OCI-LY7 (cell line): ENCODE measurements at regions not wholly inside any gene's neighbourhood (a gene's known extent, or its start where the extent isn't known, plus 50 kb on each side); places are given as distances from the start of the nearest gene placed in this dataset.

Experiments used
- BruUV-seq: library from RNA; stranded (reverse); fragments of 400-500 nt; replicated peaks from 2 replicates; lab custom pipeline; 2021; lab: Mats Ljungman, UMichigan
- CTCF ChIA-PET: fragments of 300-600 bp; sonication (Branson Sonifier 250); formaldehyde crosslinking; loops from one replicate; lab custom pipeline; 2022; ENCODE audit warnings: antibody characterized with exemption; ENCODE audit not compliant: unreplicated experiment; lab: Charles Lee
- POLR2A ChIA-PET: fragments of 300-600 bp; sonication (Branson Sonifier 250); formaldehyde crosslinking; loops from one replicate; lab custom pipeline; 2022; ENCODE audit warnings: antibody characterized with exemption; lab: Charles Lee
- DNase-seq: peaks from one replicate; pipeline ENCODE4 v3.0.0-alpha.2; 2015; ENCODE audit warnings: low spot score
- H2AFZ ChIP-seq: fragments of 200-600 bp; sonication (generic), shearing (Covaris generic); 2 replicates; pipeline ENCODE4 v1.6.1; 2014; ENCODE audit warnings: mild to moderate bottlenecking, antibody characterized with exemption, low read length, moderate library complexity
- H3K27ac ChIP-seq: fragments of 200-600 bp; sonication (generic); 2 replicates; pipeline ENCODE4 v1.5.1; 2014; ENCODE audit warnings: mixed run types, low read depth, mild to moderate bottlenecking, moderate library complexity, low read length, inconsistent platforms; ENCODE audit not compliant: poor library complexity, severe bottlenecking
- H3K36me3 ChIP-seq: fragments of 200-600 bp; sonication (generic); 2 replicates; pipeline ENCODE4 v1.6.1; 2014; ENCODE audit warnings: mild to moderate bottlenecking, antibody characterized with exemption, low read length, moderate library complexity, mixed read lengths; ENCODE audit not compliant: insufficient read depth
- H3K4me1 ChIP-seq: fragments of 200-600 bp; sonication (generic); 2 replicates; pipeline ENCODE4 v1.5.1; 2014; ENCODE audit warnings: mild to moderate bottlenecking, low read length; ENCODE audit not compliant: insufficient read depth, poor library complexity, severe bottlenecking
- H3K4me2 ChIP-seq: fragments of 200-600 bp; sonication (generic); 2 replicates; pipeline ENCODE4 v1.6.1; 2014; ENCODE audit warnings: mild to moderate bottlenecking, low read length
- H3K4me3 ChIP-seq: fragments of 200-600 bp; sonication (generic); 2 replicates; pipeline ENCODE4 v1.5.1; 2014; ENCODE audit warnings: mild to moderate bottlenecking, low read depth, low read length; ENCODE audit not compliant: poor library complexity, severe bottlenecking
- H3K79me2 ChIP-seq: fragments of 200-600 bp; sonication (generic); 2 replicates; pipeline ENCODE4 v1.6.1; 2016; ENCODE audit warnings: low read depth, mild to moderate bottlenecking, low read length, moderate library complexity, mixed read lengths; ENCODE audit not compliant: insufficient read depth
- H3K9me2 ChIP-seq: fragments of 200-600 bp; sonication (generic); 2 replicates; pipeline ENCODE4 v1.6.1; 2016; ENCODE audit warnings: mild to moderate bottlenecking, low read length, mixed read lengths; ENCODE audit not compliant: insufficient read depth
- H3K9me3 ChIP-seq: fragments of 200-600 bp; sonication (generic); 2 replicates; pipeline ENCODE4 v1.6.1; 2014; ENCODE audit warnings: mild to moderate bottlenecking, mixed run types, low read length, mixed read lengths
- H4K20me1 ChIP-seq: fragments of 200-600 bp; sonication (generic); 2 replicates; pipeline ENCODE4 v1.6.1; 2014; ENCODE audit warnings: mild to moderate bottlenecking, antibody characterized with exemption, low read length, moderate library complexity, mixed read lengths; ENCODE audit not compliant: insufficient read depth
- EZH2phosphoT487 ChIP-seq: fragments of 200-600 bp; sonication (generic); IDR thresholded peaks from 2 replicates; pipeline ENCODE4 v1.6.1; 2018; ENCODE audit warnings: low read depth, borderline replicate concordance, mild to moderate bottlenecking, mixed run types, antibody characterized with exemption, low read length, moderate library complexity, mixed read lengths
- intact Hi-C: fragments of 100-400 bp; cut with micrococcal nuclease; formaldehyde crosslinking; loops from one replicate; pipeline ENCODE4 v1.10.0; 2022; ENCODE audit not compliant: unreplicated experiment
- TF ChIP-seq, protein P1 (sequence below): fragments of 200-600 bp; sonication (generic); conservative IDR thresholded peaks from 2 replicates; pipeline ENCODE4 v1.5.1; 2014; ENCODE audit warnings: mild to moderate bottlenecking, antibody characterized with exemption, low read length, moderate library complexity, mixed read lengths

DNA sequence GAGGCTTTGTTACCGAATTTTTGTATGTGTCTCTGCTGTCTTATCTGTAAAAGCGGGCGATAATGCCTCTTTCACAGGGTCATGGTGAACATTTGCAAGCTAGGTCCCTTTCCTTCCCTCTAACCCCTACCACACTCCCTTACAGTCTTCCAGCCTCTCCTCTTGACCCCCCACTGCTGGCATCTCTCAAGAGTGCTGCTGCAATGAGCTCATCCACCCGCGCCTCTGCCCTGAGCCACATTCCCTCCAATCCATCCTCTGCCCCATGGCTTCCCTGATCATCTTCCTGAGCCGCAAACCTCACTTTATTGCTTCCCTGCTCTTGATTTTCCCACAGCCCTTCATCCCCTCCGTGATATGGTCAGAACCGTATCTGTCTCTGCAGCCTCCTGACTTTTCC lies 343.6 kb downstream of the BCL11B start:
- Histone ChIP-seq H2AFZ (no peak overlapping the region), H3K4me3 (no peak overlapping the region), H4K20me1 (no peaks in the 10 kb centered on the region), H3K27ac (no peak overlapping the region), H3K9me2 (no peaks in the 10 kb centered on the region), H3K4me2 (no peak overlapping the region), H3K36me3 (no peaks in the 10 kb centered on the region), H3K4me1 (peaks cover 19% of the 10 kb centered on the region), H3K9me3 (no peaks in the 10 kb centered on the region), H3K79me2 (no peaks in the 10 kb centered on the region)
- no peak for TF ChIP-seq EZH2phosphoT487
- TF ChIP-seq, protein P1, sequence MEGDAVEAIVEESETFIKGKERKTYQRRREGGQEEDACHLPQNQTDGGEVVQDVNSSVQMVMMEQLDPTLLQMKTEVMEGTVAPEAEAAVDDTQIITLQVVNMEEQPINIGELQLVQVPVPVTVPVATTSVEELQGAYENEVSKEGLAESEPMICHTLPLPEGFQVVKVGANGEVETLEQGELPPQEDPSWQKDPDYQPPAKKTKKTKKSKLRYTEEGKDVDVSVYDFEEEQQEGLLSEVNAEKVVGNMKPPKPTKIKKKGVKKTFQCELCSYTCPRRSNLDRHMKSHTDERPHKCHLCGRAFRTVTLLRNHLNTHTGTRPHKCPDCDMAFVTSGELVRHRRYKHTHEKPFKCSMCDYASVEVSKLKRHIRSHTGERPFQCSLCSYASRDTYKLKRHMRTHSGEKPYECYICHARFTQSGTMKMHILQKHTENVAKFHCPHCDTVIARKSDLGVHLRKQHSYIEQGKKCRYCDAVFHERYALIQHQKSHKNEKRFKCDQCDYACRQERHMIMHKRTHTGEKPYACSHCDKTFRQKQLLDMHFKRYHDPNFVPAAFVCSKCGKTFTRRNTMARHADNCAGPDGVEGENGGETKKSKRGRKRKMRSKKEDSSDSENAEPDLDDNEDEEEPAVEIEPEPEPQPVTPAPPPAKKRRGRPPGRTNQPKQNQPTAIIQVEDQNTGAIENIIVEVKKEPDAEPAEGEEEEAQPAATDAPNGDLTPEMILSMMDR: no peak
- intact Hi-C loops: loop anchor here (5.0 to 10.0 kb wide), 2 partner anchors 136 to 204 kb away; no protein-coding TSS in a partner anchor
- BruUV-seq: no TSS peak
- CTCF ChIA-PET: no interaction called here
- no peak for DNase-seq
- POLR2A ChIA-PET: interaction anchor here (0.7 to 1.0 kb wide), 2 partner anchors 10 to 125 kb away, joined by 3 read pairs; no protein-coding TSS in a partner anchor

DNA sequence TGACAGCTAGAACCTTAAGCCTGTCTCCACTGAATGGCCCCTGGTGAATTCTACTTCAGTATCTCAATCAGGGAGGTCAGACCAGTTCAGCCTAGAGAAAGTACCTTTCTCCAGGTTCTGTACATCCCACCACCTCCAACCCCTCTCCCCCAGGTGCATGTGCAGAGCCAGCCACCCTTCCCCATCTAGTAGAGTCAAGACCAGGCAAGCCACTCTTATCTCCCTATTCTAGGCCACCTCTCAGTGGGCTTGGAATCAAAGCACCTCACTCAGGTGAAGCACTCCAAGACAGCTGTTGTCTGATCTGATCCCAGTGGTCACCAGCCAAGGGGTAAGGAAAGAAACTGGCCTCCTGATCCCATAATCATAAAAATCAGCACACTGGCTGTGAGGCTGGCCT lies 340.9 kb downstream of the BCL11B start:
- ChIA-PET POLR2A (interaction anchor here (1.1 kb wide), 1 partner anchor 95 kb away, joined by 4 read pairs; no protein-coding TSS in a partner anchor), CTCF (no interaction called here)
- TF ChIP-seq, protein P1: no peak
- TF ChIP-seq EZH2phosphoT487: no peak

DNA sequence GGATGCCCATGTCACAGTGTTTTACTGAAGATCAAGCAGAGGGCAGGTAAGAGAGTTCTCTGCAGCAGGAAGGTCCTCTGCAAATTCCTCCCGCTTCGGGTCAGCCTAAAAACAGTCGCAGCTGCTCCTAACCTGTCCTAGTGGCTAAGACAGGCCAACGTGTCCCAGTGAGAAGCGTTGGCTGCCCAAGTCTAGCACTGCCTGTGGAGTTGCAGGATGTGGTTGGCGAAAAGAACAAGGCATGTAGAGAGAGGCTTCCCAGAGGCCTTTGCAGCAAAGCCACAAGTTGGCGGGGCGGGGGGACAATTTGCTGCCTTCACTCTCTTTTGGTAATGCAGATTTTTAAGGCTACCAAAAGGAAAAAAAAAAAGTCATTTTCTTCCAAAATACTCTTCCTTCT lies 340.1 kb downstream of the BCL11B start:
- Histone ChIP-seq H4K20me1 (no peaks in the 10 kb centered on the region), H3K4me3 (no peak overlapping the region), H3K4me2 (no peak overlapping the region), H2AFZ (no peak overlapping the region), H3K36me3 (no peaks in the 10 kb centered on the region), H3K9me3 (no peaks in the 10 kb centered on the region), H3K4me1 (no peaks in the 10 kb centered on the region), H3K79me2 (no peaks in the 10 kb centered on the region), H3K9me2 (no peaks in the 10 kb centered on the region), H3K27ac (no peak overlapping the region)
- BruUV-seq: no TSS peak
- TF ChIP-seq, protein P1: no peak
- TF ChIP-seq EZH2phosphoT487: no peak
- ChIA-PET CTCF (no interaction called here), POLR2A (no interaction called here)
- no peak for DNase-seq
- intact Hi-C loops: no loop called here

More for the DNA sequence above, 340.9 kb downstream of the BCL11B start:
- no peak overlapping the region for H3K4me2 ChIP-seq
- H3K4me3 ChIP-seq: no peak overlapping the region
- DNase-seq: no peak
- H3K9me3 ChIP-seq: no peaks in the 10 kb centered on the region
- no peaks in the 10 kb centered on the region for H3K36me3 ChIP-seq
- H3K27ac ChIP-seq: no peak overlapping the region
- BruUV-seq: no TSS peak
- intact Hi-C loops: no loop called here
- no peaks in the 10 kb centered on the region for H3K9me2 ChIP-seq
- no peaks in the 10 kb centered on the region for H4K20me1 ChIP-seq
- H3K4me1 ChIP-seq: peaks cover 6% of the 10 kb centered on the region
- H2AFZ ChIP-seq: no peak overlapping the region
- H3K79me2 ChIP-seq: no peaks in the 10 kb centered on the region
